GM19395 (cell line): ENCODE measurements at regions not wholly inside any gene's neighbourhood (a gene's known extent, or its start where the extent isn't known, plus 50 kb on each side); places are given as distances from the start of the nearest gene placed in this dataset.
A peak's percentile ranks its signal among the peaks of the same experiment; 100 is the strongest.
"Not testable (repeated sequence)": the region's sequence is repeated elsewhere in the genome, so short reads cannot be mapped to it uniquely, and the experiment has no call there.

Experiments
- ATAC-seq: cut with Tn5 transposase; IDR thresholded peaks from one replicate; pipeline ENCODE4 v1.9.1; 2021; ENCODE audit warnings: mild to moderate bottlenecking, moderate library complexity; ENCODE audit not compliant: unreplicated experiment

GRCh38 chr5:131107128-131107527, 57.9 kb downstream of the HINT1 start:
- ATAC-seq: no peak

- ATAC-seq: no peak
Observed at GRCh38 chr5:131104169-131104808, 60.8 kb downstream of the HINT1 start.

- no peak for ATAC-seq
Observed at GRCh38 chr5:131096774-131097710, 68.0 kb downstream of the HINT1 start.

GRCh38 chr5:131095561-131095960, 69.5 kb downstream of the HINT1 start:
- not testable (repeated sequence) for ATAC-seq

- no peak for ATAC-seq
Observed at GRCh38 chr5:131084436-131084835, 80.6 kb downstream of the HINT1 start.

GRCh38 chr5:131081913-131082488, 83.1 kb downstream of the HINT1 start:
- no peak for ATAC-seq

GRCh38 chr5:131081374-131081773, 83.7 kb downstream of the HINT1 start:
- ATAC-seq: no peak

GRCh38 chr5:131079232-131079631, 85.8 kb downstream of the HINT1 start:
- no peak for ATAC-seq

GRCh38 chr5:131068893-131069643, 96.0 kb downstream of the HINT1 start:
- ATAC-seq: peak; percentile 93

GRCh38 chr5:131068076-131068475, 97.0 kb downstream of the HINT1 start:
- ATAC-seq: no peak

- ATAC-seq: no peak
Observed at GRCh38 chr5:131067636-131068035, 97.4 kb downstream of the HINT1 start.

GRCh38 chr5:131064669-131065371, 100.2 kb downstream of the HINT1 start:
- peak; percentile 38 for ATAC-seq

GRCh38 chr5:131042021-131042789, 122.9 kb downstream of the HINT1 start:
- no peak for ATAC-seq

GRCh38 chr5:131023498-131023865, 141.6 kb downstream of the HINT1 start:
- no peak for ATAC-seq

GRCh38 chr5:131022811-131023497, 142.1 kb downstream of the HINT1 start:
- no peak for ATAC-seq

GRCh38 chr5:131021646-131022045, 143.4 kb downstream of the HINT1 start:
- no peak for ATAC-seq

GRCh38 chr5:131019601-131020315, 145.3 kb downstream of the HINT1 start:
- ATAC-seq: no peak

GRCh38 chr5:131019111-131019510, 145.9 kb downstream of the HINT1 start:
- no peak for ATAC-seq

- ATAC-seq: no peak
Observed at GRCh38 chr5:131008329-131008728, 156.7 kb downstream of the HINT1 start.
